HG02970 (cell line): ENCODE measurements at regions not wholly inside any gene's neighbourhood (a gene's known extent, or its start where the extent isn't known, plus 50 kb on each side); places are given as distances from the start of the nearest gene placed in this dataset.

Experiments
- ATAC-seq: cut with Tn5 transposase; IDR thresholded peaks from one replicate; pipeline ENCODE4 v1.9.1; 2021; ENCODE audit warnings: mild to moderate bottlenecking, moderate library complexity, moderate number of reproducible peaks; ENCODE audit not compliant: unreplicated experiment, low FRiP score

DNA sequence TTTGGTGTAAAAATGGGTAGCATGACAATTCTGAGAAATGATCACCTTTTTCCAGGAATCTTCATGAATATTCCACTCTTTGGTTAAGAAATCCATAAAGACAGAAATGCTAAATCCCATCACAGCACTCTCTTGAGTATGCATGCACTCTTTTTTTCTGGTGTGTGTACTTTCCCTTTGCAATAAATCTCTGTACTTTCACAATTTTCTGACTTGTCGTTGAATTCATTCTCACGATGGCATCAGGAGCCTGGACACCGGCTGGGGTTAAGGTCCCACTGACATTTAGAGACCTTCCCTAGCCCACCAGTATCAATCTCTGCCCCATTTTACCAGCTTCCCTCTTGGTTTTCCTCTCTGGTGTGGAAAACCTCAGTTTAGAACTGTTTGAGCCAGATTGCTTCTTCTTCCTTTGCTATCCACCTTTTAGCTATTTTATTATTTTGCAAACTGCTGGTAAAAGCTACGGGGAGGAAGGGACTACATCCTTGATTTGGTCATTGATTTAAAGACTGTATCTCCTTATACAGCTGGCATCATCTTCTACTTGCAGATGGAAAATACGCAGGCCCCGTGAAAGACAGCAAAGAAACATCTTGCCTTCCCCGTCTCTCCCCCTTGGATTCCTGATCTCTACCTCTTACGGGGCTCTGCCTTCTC is 59.9 kb upstream of the ZFR start:
- no peak for ATAC-seq

DNA sequence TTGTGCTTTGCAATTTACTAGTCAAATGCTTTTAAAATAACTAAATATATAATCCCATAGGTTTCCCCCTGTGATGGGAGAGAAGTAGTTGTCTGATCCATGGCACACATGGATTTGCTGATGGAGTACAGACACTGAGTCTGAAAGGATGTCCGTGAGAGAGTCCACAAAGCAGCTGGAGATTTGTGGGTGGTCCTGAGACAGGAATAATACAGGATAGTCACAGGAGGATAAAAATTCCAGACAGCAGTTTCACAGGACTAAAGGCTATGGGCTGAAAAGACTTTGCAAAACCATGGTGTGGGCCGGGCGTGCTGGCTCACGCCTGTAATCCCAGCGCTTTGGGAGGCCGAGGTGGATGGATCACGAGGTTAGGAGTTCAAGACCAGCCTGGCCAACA is 58.7 kb upstream of the ZFR start:
- no peak for ATAC-seq

DNA sequence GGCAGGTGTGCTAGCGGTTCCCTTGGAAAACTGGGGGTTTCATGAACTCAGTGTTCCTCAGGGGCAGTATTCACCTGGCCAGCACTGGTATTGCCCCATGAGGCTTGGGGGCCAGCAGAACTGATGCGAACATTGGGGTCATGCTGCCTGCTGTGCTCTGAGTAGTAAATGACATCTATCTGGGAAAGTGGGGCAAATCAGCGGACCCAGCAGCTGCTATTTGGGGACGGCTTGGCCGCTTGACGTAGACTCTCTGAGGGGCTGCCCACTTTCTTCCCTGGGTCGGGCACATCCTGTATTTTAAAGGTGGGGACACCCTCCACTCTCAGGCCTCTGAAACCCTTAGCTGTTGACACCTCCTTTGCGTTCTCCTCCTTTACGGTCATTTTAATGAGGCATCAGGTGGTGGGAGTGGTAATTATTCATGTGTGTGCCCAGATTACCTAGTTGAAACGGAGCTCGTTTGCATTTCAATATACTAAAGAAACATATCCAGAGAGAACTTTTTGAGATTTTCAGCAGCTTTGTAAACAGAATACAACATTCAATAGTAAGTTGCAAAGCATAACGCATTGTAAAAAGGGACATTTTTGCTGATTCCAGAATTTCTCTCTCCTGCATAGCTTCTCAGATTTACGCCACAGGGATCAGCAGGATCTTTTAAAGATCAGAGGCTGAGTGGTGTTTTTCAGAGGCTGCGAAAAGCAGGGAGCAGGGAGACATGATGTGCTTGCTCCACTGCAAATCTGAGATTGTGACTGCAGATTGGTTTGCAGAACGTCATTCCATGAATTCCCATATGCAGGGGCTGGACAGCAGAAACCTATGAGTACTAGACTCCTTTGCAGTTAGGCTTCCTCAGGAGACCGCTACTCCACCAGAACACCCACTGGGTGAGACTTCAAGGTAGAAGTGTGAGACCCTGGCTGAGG is 56.8 kb upstream of the ZFR start:
- no peak for ATAC-seq

DNA sequence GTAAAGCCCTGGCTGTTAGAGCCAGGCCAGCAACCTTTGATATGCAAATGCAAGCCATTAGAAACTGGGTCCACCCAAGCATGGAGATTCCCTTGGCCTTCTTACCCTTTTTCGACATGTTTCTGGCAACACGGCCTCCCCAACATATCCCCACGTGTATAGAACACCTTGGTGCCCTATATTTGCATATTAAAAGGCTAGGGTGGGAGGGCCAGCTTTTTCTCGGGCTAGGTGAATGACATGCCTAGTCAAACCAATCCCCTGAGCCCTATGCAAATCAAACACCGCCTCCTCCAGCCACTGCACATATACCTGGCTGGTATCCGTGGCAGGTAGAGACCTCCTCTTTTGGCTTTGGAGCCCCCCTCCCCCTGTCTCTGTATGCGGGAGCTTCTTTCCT is 55.6 kb upstream of the ZFR start:
- ATAC-seq, result no peak

DNA sequence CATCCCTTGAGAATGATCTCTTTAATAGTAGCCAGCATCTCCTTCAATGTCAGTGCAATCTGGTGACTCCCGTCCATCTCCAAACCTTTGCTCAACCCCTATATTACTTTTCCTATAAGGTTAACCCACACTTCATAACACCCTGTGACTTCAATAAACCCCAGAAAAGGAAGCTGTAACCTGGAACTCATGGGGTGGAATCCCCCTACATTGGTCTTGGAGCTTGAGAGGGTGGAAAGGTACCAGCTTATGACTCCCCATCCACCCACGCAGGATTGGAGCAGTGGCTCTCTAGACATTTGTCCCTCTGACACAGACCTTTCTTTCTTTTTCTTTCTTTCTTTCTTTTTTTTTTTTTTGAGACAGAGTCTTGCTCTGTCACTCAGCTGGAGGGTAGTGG is 54.7 kb upstream of the ZFR start:
- no peak for ATAC-seq

DNA sequence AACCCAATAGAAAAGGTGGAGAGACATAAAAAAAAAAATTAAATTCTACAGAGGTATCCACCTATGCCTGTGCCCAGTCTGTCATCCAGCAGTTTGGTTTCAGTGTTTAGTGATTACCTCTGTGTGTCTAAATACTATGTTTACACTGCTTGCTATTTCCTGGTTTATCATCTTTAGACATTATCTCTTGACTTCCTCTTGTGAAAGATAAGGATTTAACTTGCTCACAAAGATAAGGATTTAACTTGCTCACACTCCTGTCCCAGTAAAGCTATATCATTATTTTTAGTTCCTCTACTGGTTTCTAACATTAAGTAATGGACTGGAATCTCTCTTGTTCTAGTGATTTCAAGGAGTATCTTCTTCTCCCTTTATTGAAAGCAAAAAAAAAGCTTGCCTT is 53.9 kb upstream of the ZFR start:
- ATAC-seq, result no peak

DNA sequence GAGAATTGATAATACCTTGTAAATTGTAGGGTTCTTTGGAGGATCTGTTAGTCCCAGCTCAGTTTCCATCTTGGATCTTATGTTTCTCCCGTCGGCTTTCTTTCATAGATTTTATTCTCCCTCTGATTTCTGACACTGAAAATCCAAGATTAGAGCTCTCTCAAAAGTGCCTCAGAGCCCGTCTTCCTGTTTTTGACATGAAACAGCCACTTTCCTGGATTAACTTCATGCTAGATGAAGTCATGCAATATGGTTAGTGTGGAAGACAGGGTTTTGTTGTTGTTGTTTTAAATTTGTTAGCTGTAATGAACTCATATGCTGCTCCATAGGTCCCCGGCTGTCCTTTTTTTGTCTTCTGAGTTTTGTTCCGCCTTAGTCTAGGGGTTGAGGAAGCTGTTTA is 51.6 kb upstream of the ZFR start:
- ATAC-seq, result no peak

DNA sequence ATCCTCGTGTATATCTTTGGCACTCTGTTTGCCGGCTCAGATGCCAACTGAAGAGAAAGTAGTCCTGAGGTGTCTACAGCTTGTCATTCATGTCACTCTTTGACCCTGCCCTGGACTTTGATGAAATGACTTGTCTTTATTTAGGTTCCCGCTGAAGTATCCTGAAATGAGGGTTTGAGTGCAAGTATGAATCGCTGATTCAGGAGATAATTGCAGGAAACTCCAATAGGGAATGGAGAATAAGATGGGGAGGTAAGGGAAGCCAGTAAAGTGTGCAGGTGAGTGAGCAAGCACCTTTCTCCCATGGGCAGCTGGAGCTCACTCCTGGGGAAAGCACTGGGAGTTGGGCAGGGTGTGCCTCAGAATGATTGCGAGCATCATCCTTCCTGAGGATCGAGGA is 50.3 kb upstream of the ZFR start:
- no peak for ATAC-seq
